Mucosa of stomach (tissue), 1 donor: ENCODE measurements at regions not wholly inside any gene's neighbourhood (a gene's known extent, or its start where the extent isn't known, plus 50 kb on each side); places are given as distances from the start of the nearest gene placed in this dataset.

Experiments used
- H3K27me3 ChIP-seq: one replicate; pipeline ENCODE4 v1.7.0; 2013; ENCODE audit warnings: mild to moderate bottlenecking, low read length; ENCODE audit not compliant: control insufficient read depth, insufficient read depth
- H3K36me3 ChIP-seq: one replicate; pipeline ENCODE4 v1.7.0; 2013; ENCODE audit warnings: low read length; ENCODE audit not compliant: control insufficient read depth, insufficient read depth
- H3K4me1 ChIP-seq: one replicate; pipeline ENCODE4 v1.7.0; 2013; ENCODE audit warnings: mild to moderate bottlenecking, low read length; ENCODE audit not compliant: control insufficient read depth, insufficient read depth
- H3K4me3 ChIP-seq: one replicate; pipeline ENCODE4 v1.7.0; 2013; ENCODE audit warnings: low read length
- H3K9ac ChIP-seq: one replicate; pipeline ENCODE4 v1.7.0; 2013; ENCODE audit warnings: mild to moderate bottlenecking, low read length, moderate library complexity
- H3K9me3 ChIP-seq: one replicate; pipeline ENCODE4 v1.7.0; 2013; ENCODE audit warnings: mild to moderate bottlenecking, low read length, moderate library complexity; ENCODE audit not compliant: control insufficient read depth
- donor health status: Pancreatic carcinoma.

DNA sequence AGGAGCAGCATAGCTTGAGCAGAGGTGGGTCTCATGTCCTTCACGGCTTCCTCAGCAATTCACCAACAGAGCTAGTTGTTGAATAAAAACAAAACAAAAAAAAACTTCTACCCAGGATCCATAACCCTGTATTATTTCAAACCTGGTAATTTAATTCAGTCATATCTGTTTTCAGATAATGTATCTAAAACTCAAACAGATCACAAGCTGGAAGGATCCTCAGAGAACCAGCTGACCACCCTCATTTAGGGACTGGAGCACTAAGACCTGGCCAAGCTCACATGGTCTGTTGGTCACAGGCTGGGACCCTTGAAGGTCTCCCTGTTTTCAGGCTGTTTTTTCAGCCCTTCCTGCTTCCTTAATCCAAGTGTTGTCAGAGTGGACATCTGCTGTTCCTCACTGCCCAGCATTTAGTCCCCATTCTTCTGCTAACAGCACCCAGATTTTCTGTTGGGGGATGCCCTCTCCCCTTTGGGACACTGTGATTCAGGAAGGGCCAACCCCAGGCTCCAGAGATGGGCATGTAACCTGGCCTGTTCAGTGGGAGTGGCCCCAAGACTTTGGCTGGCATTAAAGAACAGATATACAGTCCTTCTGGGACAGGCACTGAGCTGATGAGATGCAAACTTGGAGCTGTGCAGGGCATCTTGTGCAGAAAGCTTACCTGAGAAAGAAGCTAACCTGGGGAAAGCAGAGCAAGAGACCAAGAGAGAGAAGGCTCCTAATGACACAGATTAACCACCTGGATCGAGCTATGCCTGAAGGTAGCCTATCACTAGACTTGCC lies 78.8 kb upstream of the SPATA12 start:
- no peak overlapping the region for H3K4me3 ChIP-seq
- H3K36me3 ChIP-seq: no peaks in the 10 kb centered on the region
- H3K9ac ChIP-seq: no peak overlapping the region
- H3K27me3 ChIP-seq: no peaks in the 10 kb centered on the region
- no peaks in the 10 kb centered on the region for H3K9me3 ChIP-seq
- H3K4me1 ChIP-seq: peaks cover 14% of the 10 kb centered on the region

GRCh38 chr3:56980798-56981390 lies 79.6 kb upstream of the SPATA12 start:
- H3K9ac ChIP-seq: no peak overlapping the region
- H3K9me3 ChIP-seq: no peaks in the 10 kb centered on the region
- peaks cover 10% of the 10 kb centered on the region for H3K4me1 ChIP-seq
- no peaks in the 10 kb centered on the region for H3K36me3 ChIP-seq
- no peaks in the 10 kb centered on the region for H3K27me3 ChIP-seq
- no peak overlapping the region for H3K4me3 ChIP-seq

DNA sequence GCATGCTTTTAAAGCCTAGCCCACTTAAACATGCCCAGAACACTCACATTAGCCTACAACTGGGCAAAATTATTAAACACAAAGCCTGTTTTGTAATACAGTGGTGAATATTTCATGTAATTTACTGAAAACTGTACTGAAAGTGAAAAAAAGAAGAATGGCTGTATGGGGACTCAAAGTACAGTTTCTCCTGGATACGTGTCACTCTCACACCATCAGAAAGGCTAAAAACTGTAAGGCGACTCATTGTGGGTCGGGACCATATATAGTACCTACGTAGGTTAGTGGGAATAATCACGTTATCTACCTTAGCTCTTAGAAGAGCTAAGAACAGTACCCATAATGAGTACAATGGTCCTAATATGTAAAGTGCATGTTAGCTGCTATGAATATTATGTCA lies 80.2 kb upstream of the SPATA12 start:
- Histone ChIP-seq H3K27me3 (no peaks in the 10 kb centered on the region), H3K4me1 (peaks cover 8% of the 10 kb centered on the region), H3K9ac (no peak overlapping the region), H3K9me3 (no peaks in the 10 kb centered on the region), H3K4me3 (no peak overlapping the region), H3K36me3 (no peaks in the 10 kb centered on the region)

- H3K4me1 ChIP-seq: peaks cover 8% of the 10 kb centered on the region
- H3K9ac ChIP-seq: no peak overlapping the region
- H3K36me3 ChIP-seq: no peaks in the 10 kb centered on the region
- no peaks in the 10 kb centered on the region for H3K9me3 ChIP-seq
- H3K4me3 ChIP-seq: no peak overlapping the region
- H3K27me3 ChIP-seq: no peaks in the 10 kb centered on the region
Observed at GRCh38 chr3:56979791-56980190, 80.7 kb upstream of the SPATA12 start.

- Histone ChIP-seq H3K9ac (no peak overlapping the region), H3K27me3 (no peaks in the 10 kb centered on the region), H3K4me1 (peaks cover 8% of the 10 kb centered on the region), H3K36me3 (no peaks in the 10 kb centered on the region), H3K4me3 (no peak overlapping the region), H3K9me3 (no peaks in the 10 kb centered on the region)
Observed at GRCh38 chr3:56977561-56977889, 82.9 kb upstream of the SPATA12 start.

DNA sequence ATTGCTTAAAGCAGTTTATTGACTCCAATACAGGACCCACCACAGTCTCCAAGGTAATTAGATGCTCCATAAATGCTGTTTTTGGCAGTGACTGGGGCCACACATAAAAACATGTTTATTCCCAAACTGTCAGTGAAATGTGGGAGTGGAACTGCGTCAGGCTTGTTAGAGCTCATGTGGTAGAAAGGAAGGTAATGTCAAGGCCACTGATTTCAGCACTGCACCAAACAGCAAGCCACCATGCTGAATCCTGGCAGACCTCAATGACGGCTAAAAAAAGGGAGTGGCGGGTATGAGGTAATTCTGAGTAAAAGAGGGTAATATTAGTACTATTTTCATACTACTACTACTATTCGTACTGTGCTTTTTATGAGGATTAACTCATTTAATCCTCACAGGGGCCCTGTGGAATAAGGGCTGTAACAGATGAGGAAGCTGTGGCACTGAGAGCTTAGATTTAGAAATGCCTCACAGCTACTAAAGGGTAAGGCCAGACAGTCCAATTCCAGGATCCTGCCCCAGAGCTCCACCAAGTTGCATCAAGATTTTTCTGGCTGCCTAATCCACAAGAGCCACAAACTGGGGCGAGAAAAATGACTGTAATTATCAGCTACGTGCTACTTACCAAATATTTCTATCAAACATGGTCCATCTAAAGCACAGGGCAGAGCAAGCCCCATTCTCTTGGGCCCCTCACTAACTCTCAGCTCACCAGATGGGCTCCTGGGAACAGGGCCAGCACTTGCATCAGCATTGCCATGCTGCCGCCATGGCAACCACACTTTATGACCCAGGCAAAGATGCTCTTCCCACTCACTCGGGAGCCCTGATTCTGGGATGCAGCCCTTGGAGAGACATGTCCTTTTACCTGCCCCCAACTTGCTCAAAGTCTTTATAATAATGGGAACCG lies 83.6 kb upstream of the SPATA12 start:
- Histone ChIP-seq H3K9me3 (no peaks in the 10 kb centered on the region), H3K4me1 (peaks cover 8% of the 10 kb centered on the region), H3K36me3 (no peaks in the 10 kb centered on the region), H3K27me3 (no peaks in the 10 kb centered on the region), H3K9ac (no peak overlapping the region), H3K4me3 (no peak overlapping the region)

- Histone ChIP-seq H3K36me3 (no peaks in the 10 kb centered on the region), H3K4me3 (no peak overlapping the region)
Observed at GRCh38 chr3:56975567-56975966, 84.9 kb upstream of the SPATA12 start.

GRCh38 chr3:56974247-56974930 lies 86.1 kb upstream of the SPATA12 start:
- H3K4me3 ChIP-seq: no peak overlapping the region
- H3K27me3 ChIP-seq: no peaks in the 10 kb centered on the region
- H3K9ac ChIP-seq: no peak overlapping the region
- H3K36me3 ChIP-seq: no peaks in the 10 kb centered on the region
- no peaks in the 10 kb centered on the region for H3K4me1 ChIP-seq
- H3K9me3 ChIP-seq: no peaks in the 10 kb centered on the region

More at GRCh38 chr3:56975567-56975966, 84.9 kb upstream of the SPATA12 start:
- H3K27me3 ChIP-seq: no peaks in the 10 kb centered on the region
- no peaks in the 10 kb centered on the region for H3K4me1 ChIP-seq
- H3K9me3 ChIP-seq: no peaks in the 10 kb centered on the region
- no peak overlapping the region for H3K9ac ChIP-seq

- Histone ChIP-seq H3K27me3 (no peaks in the 10 kb centered on the region), H3K9ac (no peak overlapping the region), H3K36me3 (no peaks in the 10 kb centered on the region), H3K9me3 (no peaks in the 10 kb centered on the region), H3K4me1 (no peaks in the 10 kb centered on the region), H3K4me3 (no peak overlapping the region)
Observed at GRCh38 chr3:56971816-56972215, 88.6 kb upstream of the SPATA12 start.

DNA sequence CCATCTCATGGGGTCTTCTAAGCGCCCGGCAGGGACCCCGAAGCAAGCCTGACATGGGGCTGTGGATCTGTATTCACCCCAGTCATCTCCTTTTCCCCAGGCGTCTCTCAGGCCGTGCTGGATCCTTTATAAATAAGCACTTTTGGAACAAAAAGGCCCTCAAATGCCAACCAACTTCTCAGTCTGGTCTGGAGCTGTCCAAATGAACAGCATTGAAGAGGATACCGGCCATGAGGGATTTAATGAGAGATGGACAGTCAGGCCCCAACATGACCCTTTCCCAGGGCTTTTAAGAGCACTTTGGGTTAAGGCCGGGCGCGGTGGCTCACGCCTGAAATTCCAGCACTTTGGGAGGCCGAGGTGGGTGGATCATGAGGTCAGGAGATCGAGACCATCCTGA lies 89.2 kb upstream of the SPATA12 start:
- no peaks in the 10 kb centered on the region for H3K27me3 ChIP-seq
- H3K9me3 ChIP-seq: no peaks in the 10 kb centered on the region
- no peak overlapping the region for H3K9ac ChIP-seq
- H3K4me1 ChIP-seq: no peaks in the 10 kb centered on the region
- no peak overlapping the region for H3K4me3 ChIP-seq
- H3K36me3 ChIP-seq: no peaks in the 10 kb centered on the region

GRCh38 chr3:56970461-56970879 lies 90.0 kb upstream of the SPATA12 start:
- Histone ChIP-seq H3K9ac (no peak overlapping the region), H3K4me3 (no peak overlapping the region), H3K36me3 (no peaks in the 10 kb centered on the region), H3K27me3 (no peaks in the 10 kb centered on the region), H3K4me1 (no peaks in the 10 kb centered on the region), H3K9me3 (no peaks in the 10 kb centered on the region)
